GM10248 (cell line): ENCODE measurements at regions not wholly inside any gene's neighbourhood (a gene's known extent, or its start where the extent isn't known, plus 50 kb on each side); places are given as distances from the start of the nearest gene placed in this dataset.

ENCODE experiments used
- CTCF ChIA-PET: fragments of 300-600 bp; sonication (Branson Sonifier 250); formaldehyde crosslinking; extraction: SDS; loops from one replicate; lab custom pipeline; 2021; ENCODE audit warnings: antibody characterized with exemption; lab: Yijun Ruan, JAX
- POLR2A ChIA-PET: fragments of 350-650 bp; sonication (Branson Sonifier 250); formaldehyde crosslinking; extraction: SDS; loops from one replicate; lab custom pipeline; 2020; ENCODE audit warnings: antibody characterized with exemption; lab: Yijun Ruan, JAX
- DNase-seq: peaks from one replicate; pipeline ENCODE4 v3.0.0; 2012; ENCODE audit errors: extremely low spot score
- CTCF ChIP-seq: IDR thresholded peaks from 2 replicates; pipeline ENCODE4 v1.5.1; 2012; ENCODE audit warnings: mild to moderate bottlenecking, low read depth; ENCODE audit errors: extremely low read depth, missing control alignments, control extremely low read depth

GRCh38 chr2:51758081-51758480, 726.1 kb upstream of the NRXN1 start:
- no peak for DNase-seq
- ChIA-PET CTCF (no interaction called here), POLR2A (no interaction called here)
- no peak for TF ChIP-seq CTCF

GRCh38 chr2:51734115-51734514, 702.2 kb upstream of the NRXN1 start:
- POLR2A ChIA-PET = no interaction called here
- DNase-seq = no peak
- CTCF ChIA-PET = no interaction called here
- TF ChIP-seq CTCF = no peak

- no peak for TF ChIP-seq CTCF
- ChIA-PET CTCF (interaction anchor here (1.0 kb wide), 1 partner anchor 31 kb away, joined by 3 read pairs; no protein-coding TSS in a partner anchor), POLR2A (no interaction called here)
- DNase-seq = no peak
Observed at GRCh38 chr2:51723691-51724090, 691.8 kb upstream of the NRXN1 start.

GRCh38 chr2:51722311-51722710, 690.4 kb upstream of the NRXN1 start:
- no peak for TF ChIP-seq CTCF
- ChIA-PET POLR2A (no interaction called here), CTCF (no interaction called here)

GRCh38 chr2:51720826-51721225, 688.9 kb upstream of the NRXN1 start:
- POLR2A ChIA-PET = no interaction called here
- CTCF ChIA-PET = no interaction called here
- no peak for TF ChIP-seq CTCF
- no peak for DNase-seq

More at GRCh38 chr2:51722311-51722710, 690.4 kb upstream of the NRXN1 start:
- DNase-seq = no peak

- DNase-seq = no peak
- no peak for TF ChIP-seq CTCF
- ChIA-PET CTCF (interaction anchor here (1.0 kb wide), 1 partner anchor 10 kb away, joined by 3 read pairs; no protein-coding TSS in a partner anchor), POLR2A (no interaction called here)
Observed at GRCh38 chr2:51718881-51719280, 686.9 kb upstream of the NRXN1 start.

- no peak for DNase-seq
- ChIA-PET POLR2A (no interaction called here), CTCF (no interaction called here)
- TF ChIP-seq CTCF = no peak
Observed at GRCh38 chr2:51717312-51717711, 685.4 kb upstream of the NRXN1 start.
